Pons (tissue), 1 donor: ENCODE measurements at regions not wholly inside any gene's neighbourhood (a gene's known extent, or its start where the extent isn't known, plus 50 kb on each side); places are given as distances from the start of the nearest gene placed in this dataset.

ENCODE experiments used
- DNase-seq: peaks from one replicate; pipeline ENCODE4 v3.0.0-alpha.2; 2016; ENCODE audit warnings: low spot score

- DNase-seq, result no peak
Measured at GRCh38 chr5:175109058-175109755, 334.8 kb downstream of the DRD1 start.

- DNase-seq, result no peak
Measured at GRCh38 chr5:175107865-175108264, 336.1 kb downstream of the DRD1 start.

- DNase-seq, result no peak
Measured at GRCh38 chr5:175107028-175107588, 336.9 kb downstream of the DRD1 start.

- no peak for DNase-seq
Measured at GRCh38 chr5:175104677-175105076, 339.3 kb downstream of the DRD1 start.

- no peak for DNase-seq
Measured at GRCh38 chr5:175103746-175104145, 340.2 kb downstream of the DRD1 start.

GRCh38 chr5:175102717-175103116 lies 341.3 kb downstream of the DRD1 start:
- no peak for DNase-seq

GRCh38 chr5:175098301-175098700 lies 345.7 kb downstream of the DRD1 start:
- DNase-seq, result no peak

- DNase-seq, result peak; percentile 4
Measured at GRCh38 chr5:175096469-175097165, 347.4 kb downstream of the DRD1 start.

- no peak for DNase-seq
Measured at GRCh38 chr5:175094461-175094860, 349.5 kb downstream of the DRD1 start.

- no peak for DNase-seq
Measured at GRCh38 chr5:175092691-175093090, 351.3 kb downstream of the DRD1 start.

- no peak for DNase-seq
Measured at GRCh38 chr5:175088963-175089362, 355.0 kb downstream of the DRD1 start.

GRCh38 chr5:175082866-175083590 lies 358.6 kb downstream of the MSX2 start:
- DNase-seq, result no peak

- no peak for DNase-seq
Measured at GRCh38 chr5:175082346-175082745, 358.0 kb downstream of the MSX2 start.

GRCh38 chr5:175079707-175080106 lies 355.3 kb downstream of the MSX2 start:
- no peak for DNase-seq

- no peak for DNase-seq
Measured at GRCh38 chr5:175070283-175070682, 345.9 kb downstream of the MSX2 start.

- DNase-seq, result no peak
Measured at GRCh38 chr5:175060257-175060656, 335.9 kb downstream of the MSX2 start.

GRCh38 chr5:175059687-175060211 lies 335.4 kb downstream of the MSX2 start:
- peak; percentile 53 for DNase-seq

- no peak for DNase-seq
Measured at GRCh38 chr5:175056831-175057230, 332.4 kb downstream of the MSX2 start.

- no peak for DNase-seq
Measured at GRCh38 chr5:175054243-175054642, 329.9 kb downstream of the MSX2 start.

- no peak for DNase-seq
Measured at GRCh38 chr5:175052351-175052750, 328.0 kb downstream of the MSX2 start.

GRCh38 chr5:175047048-175047447 lies 322.7 kb downstream of the MSX2 start:
- no peak for DNase-seq

- DNase-seq, result no peak
Measured at GRCh38 chr5:175045820-175046219, 321.4 kb downstream of the MSX2 start.
